ENCODE measurements at regions not wholly inside any gene's neighbourhood (a gene's known extent, or its start where the extent isn't known, plus 50 kb on each side); places are given as distances from the start of the nearest gene placed in this dataset.

- H3K4me3 ChIP-seq (replicated peaks; ENCODE audit: low read depth, low read length): no peak overlapping the region
- DNase-seq (ENCODE audit: low read depth): no peak
- TF ChIP-seq CTCF (IDR thresholded peaks at IDR 0.05; ENCODE audit: low read length, missing control alignments): no peak
These were observed 206.2 kb upstream of the SKOR2 start for GRCh38 chr18:47457614-47458013.

DNA sequence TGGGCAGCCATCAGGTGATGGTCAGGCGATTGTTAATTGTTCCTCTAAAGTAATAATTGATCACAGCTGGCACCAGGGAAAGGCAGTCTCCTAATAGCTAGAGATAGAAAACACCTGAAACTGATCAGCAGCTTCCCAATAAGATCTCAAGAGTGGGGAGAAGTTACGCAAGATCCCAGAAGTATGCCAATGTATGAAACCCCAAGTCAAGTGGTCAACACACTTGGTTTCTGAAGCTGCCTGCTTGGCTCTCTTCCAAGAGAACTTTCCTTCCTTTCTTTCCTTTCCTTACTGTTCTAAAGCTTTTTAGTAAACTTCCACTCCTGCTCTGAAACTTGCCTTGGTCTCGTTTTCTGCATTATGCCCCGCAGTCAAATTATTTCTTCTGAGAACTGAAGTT is 201.6 kb upstream of the SKOR2 start:
- TF ChIP-seq CTCF (IDR thresholded peaks at IDR 0.05; ENCODE audit: low read length, missing control alignments): no peak
- no peak for DNase-seq (ENCODE audit: low read depth)

GRCh38 chr18:47448956-47449355 is 197.5 kb upstream of the SKOR2 start:
- DNase-seq (ENCODE audit: low read depth): no peak
- H3K4me3 ChIP-seq (replicated peaks; ENCODE audit: low read depth, low read length): no peak overlapping the region
- no peak for TF ChIP-seq CTCF (IDR thresholded peaks at IDR 0.05; ENCODE audit: low read length, missing control alignments)

More for the DNA sequence above, 201.6 kb upstream of the SKOR2 start:
- no peak overlapping the region for H3K4me3 ChIP-seq (replicated peaks; ENCODE audit: low read depth, low read length)

- no peak for DNase-seq (ENCODE audit: low read depth)
- H3K4me3 ChIP-seq (replicated peaks; ENCODE audit: low read depth, low read length): no peak overlapping the region
- no peak for TF ChIP-seq CTCF (IDR thresholded peaks at IDR 0.05; ENCODE audit: low read length, missing control alignments)
These were observed 190.5 kb upstream of the SKOR2 start for GRCh38 chr18:47441914-47442313.

- no peak for DNase-seq (ENCODE audit: low read depth)
- H3K4me3 ChIP-seq (replicated peaks; ENCODE audit: low read depth, low read length): no peak overlapping the region
- no peak for TF ChIP-seq CTCF (IDR thresholded peaks at IDR 0.05; ENCODE audit: low read length, missing control alignments)
These were observed 186.5 kb upstream of the SKOR2 start for GRCh38 chr18:47438001-47438400.

- H3K4me3 ChIP-seq (replicated peaks; ENCODE audit: low read depth, low read length): no peak overlapping the region
- no peak for TF ChIP-seq CTCF (IDR thresholded peaks at IDR 0.05; ENCODE audit: low read length, missing control alignments)
- DNase-seq (ENCODE audit: low read depth): no peak
These were observed 185.4 kb upstream of the SKOR2 start for GRCh38 chr18:47436871-47437270.

DNA sequence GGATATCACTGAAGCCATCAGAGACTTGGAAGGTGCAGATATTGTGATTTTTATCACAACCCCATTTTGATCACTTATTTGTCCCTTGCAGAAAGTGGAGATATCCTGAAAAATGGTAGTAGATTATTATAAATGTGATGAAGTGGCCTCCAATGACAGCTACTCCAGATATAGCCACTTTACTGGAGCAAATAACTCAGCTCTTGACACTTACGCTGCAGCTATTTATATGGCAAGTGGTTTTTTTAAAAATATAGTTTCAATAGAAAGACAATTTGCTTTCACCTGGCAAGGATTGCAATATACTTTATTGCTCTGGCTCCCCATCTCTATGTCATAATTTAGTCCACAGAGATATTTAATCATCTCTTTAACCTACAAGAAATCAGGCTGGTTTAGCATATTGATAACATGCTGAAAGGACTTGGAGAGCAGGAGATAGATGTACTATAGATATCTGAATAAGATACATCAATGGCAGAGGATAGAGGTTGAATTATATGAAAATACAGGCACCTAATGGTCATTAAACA is 182.8 kb upstream of the SKOR2 start:
- DNase-seq (ENCODE audit: low read depth): no peak
- no peak for TF ChIP-seq CTCF (IDR thresholded peaks at IDR 0.05; ENCODE audit: low read length, missing control alignments)

More for the DNA sequence above, 182.8 kb upstream of the SKOR2 start:
- H3K4me3 ChIP-seq (replicated peaks; ENCODE audit: low read depth, low read length): no peak overlapping the region
